ENCODE measurements at regions not wholly inside any gene's neighbourhood (a gene's known extent, or its start where the extent isn't known, plus 50 kb on each side); places are given as distances from the start of the nearest gene placed in this dataset.

DNA sequence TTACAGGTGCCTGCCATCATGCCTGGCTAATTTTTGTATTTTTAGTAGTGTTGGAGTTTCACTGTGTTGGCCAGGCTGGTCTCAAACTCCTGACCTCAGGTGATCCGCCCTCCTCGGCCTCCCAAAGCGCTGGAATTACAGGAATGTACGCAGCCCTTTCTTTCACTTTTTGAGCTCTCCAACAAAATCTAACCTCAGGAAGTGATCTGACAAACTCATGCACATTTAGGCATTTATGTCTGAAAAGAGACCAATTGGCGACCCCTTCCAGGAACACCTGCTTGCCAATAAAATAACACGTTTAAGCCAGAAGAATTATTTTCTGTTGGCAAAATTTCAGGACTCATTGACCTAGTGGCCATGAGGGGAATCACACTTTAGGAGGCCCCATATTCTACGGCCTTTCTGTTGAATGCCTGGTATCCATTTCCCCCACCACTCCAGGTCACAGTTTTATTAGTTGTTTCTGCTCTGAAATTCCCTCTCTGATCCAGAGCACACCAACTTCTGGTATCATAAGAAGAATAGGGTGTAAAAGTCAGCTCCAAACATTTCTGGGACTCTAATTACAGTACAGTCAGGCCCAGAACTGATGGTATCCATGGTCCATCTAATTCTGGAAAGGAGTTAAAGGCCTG lies 65.8 kb upstream of the FRMD4A start:
- peak; percentile 50 for DNase-seq

DNA sequence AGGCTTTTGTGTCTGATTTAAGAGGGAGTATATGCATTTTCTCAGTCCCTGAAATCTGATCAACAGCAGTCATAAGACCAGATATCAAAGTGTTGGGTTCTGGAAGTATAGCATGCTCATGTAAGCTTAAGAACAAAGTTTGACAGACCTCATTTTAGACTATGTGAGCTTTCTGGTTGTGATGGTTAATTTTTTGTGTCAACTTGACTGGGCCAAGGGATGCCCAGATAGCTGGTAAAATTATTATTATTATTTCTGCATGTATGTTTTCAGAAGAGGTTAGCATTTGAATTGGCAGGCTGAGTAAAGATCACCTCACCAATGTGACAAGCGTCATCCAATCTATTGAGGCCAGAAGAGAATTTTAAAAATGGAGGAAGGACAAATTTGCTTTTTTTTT lies 63.5 kb upstream of the FRMD4A start:
- no peak overlapping the region for H3K4me3 ChIP-seq (ENCODE audit: low read length)
- WGBS (ENCODE audit: insufficient coverage) = no CpG with 5 or more reads among the region's 1 CpG

More for the DNA sequence above, 65.8 kb upstream of the FRMD4A start:
- no peaks in the 10 kb centered on the region for H3K36me3 ChIP-seq (ENCODE audit: control insufficient read depth, insufficient read depth, low read length)
- H3K9me3 ChIP-seq (replicated peaks; ENCODE audit: control insufficient read depth, low read depth, low read length) = peaks cover 4% of the 10 kb centered on the region
- no peak overlapping the region for H3K4me3 ChIP-seq (ENCODE audit: low read length)
- peaks cover 14% of the 10 kb centered on the region for H3K4me1 ChIP-seq (ENCODE audit: control insufficient read depth, insufficient read depth, low read length)
- 48% methylated on average over 3 of the region's 7 CpGs for WGBS (ENCODE audit: insufficient coverage)
- H3K27me3 ChIP-seq (ENCODE audit: control insufficient read depth, insufficient read depth, low read length) = peaks cover 9% of the 10 kb centered on the region
- peak overlapping the region; percentile 91 for H3K27ac ChIP-seq (ENCODE audit: low read length)

GRCh38 chr10:14391342-14391741 lies 60.6 kb upstream of the FRMD4A start:
- Histone ChIP-seq H3K27me3 (ENCODE audit: control insufficient read depth, insufficient read depth, low read length) (peaks cover 3% of the 10 kb centered on the region), H3K36me3 (ENCODE audit: control insufficient read depth, insufficient read depth, low read length) (no peaks in the 10 kb centered on the region), H3K9me3 (replicated peaks; ENCODE audit: control insufficient read depth, low read depth, low read length) (peaks cover 4% of the 10 kb centered on the region), H3K4me1 (ENCODE audit: control insufficient read depth, insufficient read depth, low read length) (peaks cover 4% of the 10 kb centered on the region), H3K27ac (ENCODE audit: low read length) (no peak overlapping the region), H3K4me3 (ENCODE audit: low read length) (no peak overlapping the region)
- no peak for DNase-seq
- 79% methylated on average over 2 of the region's 6 CpGs for WGBS (ENCODE audit: insufficient coverage)

More for the DNA sequence above, 63.5 kb upstream of the FRMD4A start:
- Histone ChIP-seq H3K27me3 (ENCODE audit: control insufficient read depth, insufficient read depth, low read length) (peaks cover 3% of the 10 kb centered on the region), H3K27ac (ENCODE audit: low read length) (no peak overlapping the region), H3K4me1 (ENCODE audit: control insufficient read depth, insufficient read depth, low read length) (peaks cover 14% of the 10 kb centered on the region), H3K36me3 (ENCODE audit: control insufficient read depth, insufficient read depth, low read length) (no peaks in the 10 kb centered on the region), H3K9me3 (replicated peaks; ENCODE audit: control insufficient read depth, low read depth, low read length) (peaks cover 4% of the 10 kb centered on the region)
- no peak for DNase-seq

GRCh38 chr10:14389981-14390590 lies 59.4 kb upstream of the FRMD4A start:
- H3K4me3 ChIP-seq (ENCODE audit: low read length) = no peak overlapping the region
- peaks cover 4% of the 10 kb centered on the region for H3K9me3 ChIP-seq (replicated peaks; ENCODE audit: control insufficient read depth, low read depth, low read length)
- no peaks in the 10 kb centered on the region for H3K4me1 ChIP-seq (ENCODE audit: control insufficient read depth, insufficient read depth, low read length)
- no peak for DNase-seq
- H3K36me3 ChIP-seq (ENCODE audit: control insufficient read depth, insufficient read depth, low read length) = no peaks in the 10 kb centered on the region
- WGBS (ENCODE audit: insufficient coverage) = no CpG with 5 or more reads among the region's 2 CpGs
- H3K27me3 ChIP-seq (ENCODE audit: control insufficient read depth, insufficient read depth, low read length) = peaks cover 3% of the 10 kb centered on the region
- no peak overlapping the region for H3K27ac ChIP-seq (ENCODE audit: low read length)

DNA sequence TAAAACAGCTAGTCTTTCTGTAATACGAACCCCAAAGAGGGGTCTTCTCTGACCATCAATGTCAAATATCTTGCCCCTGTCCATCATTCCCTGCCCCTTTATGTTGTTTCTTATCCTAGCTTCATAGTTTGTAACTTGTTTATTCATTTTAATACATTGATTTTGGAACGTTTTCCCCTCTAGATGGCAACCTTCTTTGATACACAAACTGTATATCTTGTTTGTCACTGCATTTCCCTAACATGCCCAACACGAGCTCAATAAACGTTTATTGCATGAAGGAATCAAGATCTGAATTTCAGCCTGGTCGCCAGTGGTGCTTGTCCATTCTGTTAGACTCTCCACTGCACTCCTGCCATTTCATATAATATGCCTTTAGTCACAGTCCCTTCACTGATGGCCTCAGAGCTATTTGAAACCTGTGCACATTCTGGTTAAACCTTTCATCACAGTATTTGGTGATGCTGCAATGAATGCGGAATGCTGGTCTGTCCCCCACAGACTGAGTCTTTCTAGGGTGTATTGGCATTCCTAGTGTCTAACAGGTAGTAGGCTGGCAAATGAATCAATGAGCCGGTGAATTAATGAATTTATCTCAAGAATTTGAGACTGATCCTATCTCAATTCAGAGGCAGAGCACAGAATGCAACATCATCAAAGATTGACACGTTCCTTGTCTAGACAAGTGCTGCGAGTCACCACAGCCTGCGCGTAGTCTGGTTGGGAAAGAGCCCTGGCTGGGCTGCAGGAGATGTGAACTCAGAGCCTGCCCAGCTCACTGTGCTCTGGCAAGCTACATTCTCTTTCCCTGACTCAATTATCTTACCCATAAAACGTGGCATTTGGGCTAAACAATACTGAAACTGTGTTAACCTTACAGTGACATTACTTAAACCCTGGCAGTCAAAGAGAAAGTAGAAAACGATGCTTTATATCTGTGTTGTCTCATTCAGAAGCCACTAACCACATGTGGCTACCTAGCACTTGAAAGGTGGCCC lies 55.2 kb upstream of the FRMD4A start:
- 57% methylated on average over 7 of the region's 13 CpGs for WGBS (ENCODE audit: insufficient coverage)
- no peaks in the 10 kb centered on the region for H3K27me3 ChIP-seq (ENCODE audit: control insufficient read depth, insufficient read depth, low read length)
- H3K9me3 ChIP-seq (replicated peaks; ENCODE audit: control insufficient read depth, low read depth, low read length) = no peaks in the 10 kb centered on the region
- DNase-seq = no peak
- H3K27ac ChIP-seq (ENCODE audit: low read length) = no peak overlapping the region
- H3K36me3 ChIP-seq (ENCODE audit: control insufficient read depth, insufficient read depth, low read length) = no peaks in the 10 kb centered on the region
- no peak overlapping the region for H3K4me3 ChIP-seq (ENCODE audit: low read length)
- H3K4me1 ChIP-seq (ENCODE audit: control insufficient read depth, insufficient read depth, low read length) = peaks cover 6% of the 10 kb centered on the region

DNA sequence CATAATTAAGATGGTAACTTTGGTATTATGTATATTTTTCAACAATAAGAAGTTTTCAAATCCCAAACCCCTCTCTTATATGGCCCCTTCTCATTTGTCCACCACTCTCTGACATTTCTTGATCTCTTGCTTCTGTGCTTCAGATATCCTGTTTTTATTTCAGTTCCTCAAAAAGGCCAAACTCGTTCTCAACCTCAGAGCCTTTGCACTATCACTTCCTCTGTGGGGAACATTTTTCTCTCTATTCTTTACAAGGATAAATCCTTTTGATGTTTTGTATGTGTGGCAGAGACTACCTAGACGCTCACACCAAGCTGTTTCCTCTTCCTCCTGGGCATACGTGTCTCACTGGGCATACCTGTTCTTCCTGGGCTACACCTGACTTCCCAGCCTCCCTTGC lies 54.2 kb upstream of the FRMD4A start:
- no peaks in the 10 kb centered on the region for H3K27me3 ChIP-seq (ENCODE audit: control insufficient read depth, insufficient read depth, low read length)
- no CpG with 5 or more reads among the region's 3 CpGs for WGBS (ENCODE audit: insufficient coverage)
- peaks cover 7% of the 10 kb centered on the region for H3K4me1 ChIP-seq (ENCODE audit: control insufficient read depth, insufficient read depth, low read length)
- H3K9me3 ChIP-seq (replicated peaks; ENCODE audit: control insufficient read depth, low read depth, low read length) = no peaks in the 10 kb centered on the region
- H3K36me3 ChIP-seq (ENCODE audit: control insufficient read depth, insufficient read depth, low read length) = no peaks in the 10 kb centered on the region
- no peak overlapping the region for H3K27ac ChIP-seq (ENCODE audit: low read length)
- no peak overlapping the region for H3K4me3 ChIP-seq (ENCODE audit: low read length)
- no peak for DNase-seq

- Histone ChIP-seq H3K4me3 (ENCODE audit: low read length) (no peak overlapping the region), H3K4me1 (ENCODE audit: control insufficient read depth, insufficient read depth, low read length) (peaks cover 13% of the 10 kb centered on the region), H3K27ac (ENCODE audit: low read length) (no peak overlapping the region), H3K36me3 (ENCODE audit: control insufficient read depth, insufficient read depth, low read length) (no peaks in the 10 kb centered on the region), H3K9me3 (replicated peaks; ENCODE audit: control insufficient read depth, low read depth, low read length) (no peaks in the 10 kb centered on the region), H3K27me3 (ENCODE audit: control insufficient read depth, insufficient read depth, low read length) (no peaks in the 10 kb centered on the region)
- no peak for DNase-seq
- 88% methylated on average over 2 of the region's 3 CpGs for WGBS (ENCODE audit: insufficient coverage)
Observed at GRCh38 chr10:14384116-14384730, 53.5 kb upstream of the FRMD4A start.

GRCh38 chr10:14383266-14383665 lies 52.5 kb upstream of the FRMD4A start:
- H3K27me3 ChIP-seq (ENCODE audit: control insufficient read depth, insufficient read depth, low read length) = no peaks in the 10 kb centered on the region
- WGBS (ENCODE audit: insufficient coverage) = 74% methylated on average over 6 of the region's 7 CpGs
- H3K27ac ChIP-seq (ENCODE audit: low read length) = no peak overlapping the region
- H3K4me3 ChIP-seq (ENCODE audit: low read length) = no peak overlapping the region
- H3K9me3 ChIP-seq (replicated peaks; ENCODE audit: control insufficient read depth, low read depth, low read length) = no peaks in the 10 kb centered on the region
- no peaks in the 10 kb centered on the region for H3K36me3 ChIP-seq (ENCODE audit: control insufficient read depth, insufficient read depth, low read length)
- no peak for DNase-seq
- H3K4me1 ChIP-seq (ENCODE audit: control insufficient read depth, insufficient read depth, low read length) = peaks cover 23% of the 10 kb centered on the region

GRCh38 chr10:14382531-14382930 lies 51.8 kb upstream of the FRMD4A start:
- Histone ChIP-seq H3K27me3 (ENCODE audit: control insufficient read depth, insufficient read depth, low read length) (no peaks in the 10 kb centered on the region), H3K4me1 (ENCODE audit: control insufficient read depth, insufficient read depth, low read length) (peaks cover 28% of the 10 kb centered on the region), H3K4me3 (ENCODE audit: low read length) (no peak overlapping the region), H3K27ac (ENCODE audit: low read length) (no peak overlapping the region), H3K36me3 (ENCODE audit: control insufficient read depth, insufficient read depth, low read length) (no peaks in the 10 kb centered on the region), H3K9me3 (replicated peaks; ENCODE audit: control insufficient read depth, low read depth, low read length) (no peaks in the 10 kb centered on the region)
- no peak for DNase-seq
- no CpG with 5 or more reads among the region's 2 CpGs for WGBS (ENCODE audit: insufficient coverage)

GRCh38 chr10:14382022-14382421 lies 51.3 kb upstream of the FRMD4A start:
- no peaks in the 10 kb centered on the region for H3K9me3 ChIP-seq (replicated peaks; ENCODE audit: control insufficient read depth, low read depth, low read length)
- H3K27me3 ChIP-seq (ENCODE audit: control insufficient read depth, insufficient read depth, low read length) = no peaks in the 10 kb centered on the region
- no peak overlapping the region for H3K27ac ChIP-seq (ENCODE audit: low read length)
- no peak for DNase-seq
- no peaks in the 10 kb centered on the region for H3K36me3 ChIP-seq (ENCODE audit: control insufficient read depth, insufficient read depth, low read length)
- H3K4me3 ChIP-seq (ENCODE audit: low read length) = no peak overlapping the region
- H3K4me1 ChIP-seq (ENCODE audit: control insufficient read depth, insufficient read depth, low read length) = peaks cover 28% of the 10 kb centered on the region
- no CpG with 5 or more reads among the region's 5 CpGs for WGBS (ENCODE audit: insufficient coverage)

Measured in muscle of leg (tissue), 3 donors.